ENCODE measurements at regions not wholly inside any gene's neighbourhood (a gene's known extent, or its start where the extent isn't known, plus 50 kb on each side); places are given as distances from the start of the nearest gene placed in this dataset.

DNA sequence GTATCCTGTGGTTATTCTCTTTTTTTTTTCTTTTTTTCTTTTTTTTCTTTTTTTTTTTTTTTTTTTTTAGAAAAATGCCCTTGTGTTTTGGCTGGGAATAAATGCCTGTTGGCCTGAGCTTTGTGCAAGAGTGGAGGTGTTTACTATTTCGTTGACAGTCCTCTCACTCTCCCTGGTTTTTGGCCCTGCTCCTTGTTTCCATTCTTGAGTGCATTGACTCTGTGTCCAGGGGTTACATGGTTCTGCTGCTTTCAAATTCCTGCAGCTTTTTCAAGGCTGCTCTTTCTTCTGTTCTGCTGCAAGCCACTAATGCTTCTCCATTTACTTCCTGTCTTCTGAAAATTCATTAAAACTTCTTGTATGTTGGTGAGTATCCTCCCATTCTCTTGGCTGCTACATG, 59.7 kb upstream of the TBX20 start:
- Histone ChIP-seq H3K27me3 (no peaks in the 10 kb centered on the region), H3K4me3 (no peak overlapping the region), H3K9me3 (replicated peaks in 1 of 3) (no peaks in the 10 kb centered on the region), H3K36me3 (replicated peaks in 1 of 2) (no peaks in the 10 kb centered on the region), H3K4me1 (replicated peaks in 1 of 2) (no peaks in the 10 kb centered on the region), H3K27ac (no peak overlapping the region)
- DNase-seq: no peak
- intact Hi-C loops (cut with DNase I): no loop called here
- WGBS, 4 donors: 33 to 59% (median 47%) methylated on average over 1 of the region's 1 CpG
- TF ChIP-seq POLR2A (IDR thresholded peaks at IDR 0.05): no peak
- TF ChIP-seq CTCF (IDR thresholded peaks at IDR 0.05): no peak
